ENCODE measurements at regions not wholly inside any gene's neighbourhood (a gene's known extent, or its start where the extent isn't known, plus 50 kb on each side); places are given as distances from the start of the nearest gene placed in this dataset.

- TF ChIP-seq CTCF (IDR thresholded peaks at IDR 0.05) (no peak), ZFX (IDR thresholded peaks at IDR 0.05; ENCODE audit: borderline replicate concordance) (no peak)
Measured at GRCh38 chr1:55626326-55626725, 411.2 kb upstream of the USP24 start.

Data from 22Rv1 (cell line).